GM12873 (cell line): ENCODE measurements at regions not wholly inside any gene's neighbourhood (a gene's known extent, or its start where the extent isn't known, plus 50 kb on each side); places are given as distances from the start of the nearest gene placed in this dataset.

Experiments
- TF ChIP-seq, protein P1 (sequence below): IDR thresholded peaks from 2 replicates; pipeline ENCODE4 v1.5.1; 2012; ENCODE audit warnings: low read depth, mild to moderate bottlenecking, moderate library complexity, low read length, control low read depth; ENCODE audit not compliant: insufficient read depth; ENCODE audit errors: missing control alignments

- TF ChIP-seq, protein P1, sequence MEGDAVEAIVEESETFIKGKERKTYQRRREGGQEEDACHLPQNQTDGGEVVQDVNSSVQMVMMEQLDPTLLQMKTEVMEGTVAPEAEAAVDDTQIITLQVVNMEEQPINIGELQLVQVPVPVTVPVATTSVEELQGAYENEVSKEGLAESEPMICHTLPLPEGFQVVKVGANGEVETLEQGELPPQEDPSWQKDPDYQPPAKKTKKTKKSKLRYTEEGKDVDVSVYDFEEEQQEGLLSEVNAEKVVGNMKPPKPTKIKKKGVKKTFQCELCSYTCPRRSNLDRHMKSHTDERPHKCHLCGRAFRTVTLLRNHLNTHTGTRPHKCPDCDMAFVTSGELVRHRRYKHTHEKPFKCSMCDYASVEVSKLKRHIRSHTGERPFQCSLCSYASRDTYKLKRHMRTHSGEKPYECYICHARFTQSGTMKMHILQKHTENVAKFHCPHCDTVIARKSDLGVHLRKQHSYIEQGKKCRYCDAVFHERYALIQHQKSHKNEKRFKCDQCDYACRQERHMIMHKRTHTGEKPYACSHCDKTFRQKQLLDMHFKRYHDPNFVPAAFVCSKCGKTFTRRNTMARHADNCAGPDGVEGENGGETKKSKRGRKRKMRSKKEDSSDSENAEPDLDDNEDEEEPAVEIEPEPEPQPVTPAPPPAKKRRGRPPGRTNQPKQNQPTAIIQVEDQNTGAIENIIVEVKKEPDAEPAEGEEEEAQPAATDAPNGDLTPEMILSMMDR, result no peak
Measured at GRCh38 chr2:152910970-152911369, 192.6 kb downstream of the ARL6IP6 start.

DNA sequence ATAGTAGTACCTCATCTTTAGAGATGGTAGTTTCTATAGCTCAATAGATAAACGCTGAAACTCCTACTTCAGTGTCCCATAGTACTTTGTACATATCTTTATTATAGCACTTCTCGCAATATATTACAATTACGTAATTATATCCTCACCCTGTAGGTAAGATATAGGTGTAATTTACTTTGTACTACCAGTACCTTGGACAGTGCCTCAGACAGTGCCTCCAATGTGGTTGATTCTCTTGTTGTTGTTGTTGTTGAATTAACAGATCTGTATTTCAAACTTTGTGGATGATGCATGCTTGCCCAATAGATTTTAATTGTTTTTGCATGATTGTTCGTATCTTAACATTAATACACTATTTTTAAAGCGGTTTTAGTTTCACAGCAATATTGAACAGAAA lies 188.6 kb downstream of the ARL6IP6 start:
- TF ChIP-seq, protein P1, result no peak

DNA sequence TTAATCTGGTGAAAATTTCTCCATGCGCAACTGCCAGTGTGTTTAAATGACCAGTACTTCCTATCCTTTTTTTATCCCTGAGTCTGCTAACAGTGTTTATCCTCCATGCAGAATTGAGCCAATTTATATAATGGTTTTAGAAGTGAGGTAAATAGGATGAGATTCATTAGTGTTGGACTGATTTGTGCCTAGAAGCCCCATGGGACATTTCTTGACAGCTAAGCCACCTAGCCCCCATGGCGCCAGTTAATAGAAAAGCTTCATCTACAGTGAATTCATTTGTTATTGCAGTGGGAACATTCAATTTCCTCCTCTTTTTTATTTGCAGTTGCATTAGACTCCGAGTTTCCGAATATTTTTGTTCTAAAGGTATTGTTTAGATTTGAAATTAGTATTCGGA lies 175.6 kb downstream of the ARL6IP6 start:
- TF ChIP-seq, protein P1, result no peak

DNA sequence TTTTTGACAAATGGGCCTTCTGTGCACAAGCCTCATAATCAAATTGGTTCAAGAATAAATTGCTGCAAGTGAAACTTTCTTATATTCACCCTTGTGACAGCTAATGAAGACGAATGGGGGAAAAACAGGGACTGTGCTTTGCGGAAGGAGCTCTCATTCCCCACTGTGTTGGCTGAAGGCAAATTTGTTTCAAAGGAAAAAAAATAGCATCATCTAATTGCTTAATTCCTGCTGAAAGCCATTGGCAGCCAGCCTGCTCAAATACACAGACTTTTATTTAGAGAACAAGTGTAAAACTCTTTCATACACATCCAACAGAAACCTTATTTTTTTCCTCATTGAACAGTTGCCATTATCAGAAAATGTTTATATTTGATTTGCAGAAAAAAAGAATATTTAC lies 172.3 kb downstream of the ARL6IP6 start:
- TF ChIP-seq, protein P1, result no peak

DNA sequence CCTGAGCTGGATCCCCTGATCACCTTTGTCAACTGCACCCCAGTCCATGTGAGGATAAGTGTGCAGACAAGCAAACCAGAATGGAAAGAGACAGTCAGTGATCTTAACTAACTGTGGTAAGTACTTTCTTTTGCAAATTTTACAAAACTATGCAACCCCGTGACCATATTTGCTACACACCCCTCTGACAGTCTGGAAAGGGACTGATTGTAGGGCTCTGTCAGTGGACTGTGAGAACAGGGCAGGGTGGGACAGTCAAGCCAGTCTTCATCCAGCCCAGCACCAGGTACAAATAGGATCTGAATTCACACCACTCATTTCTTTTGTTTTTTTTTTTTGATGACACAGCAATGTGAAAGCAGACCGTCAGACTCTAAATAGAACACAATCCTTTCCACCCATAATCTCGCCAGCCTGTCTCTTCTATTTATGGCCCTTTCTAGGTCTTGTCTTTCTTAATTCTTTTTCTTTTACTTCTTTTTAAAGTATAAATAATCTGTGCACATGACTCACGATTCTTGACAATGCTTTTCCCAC lies 165.6 kb downstream of the ARL6IP6 start:
- TF ChIP-seq, protein P1, result no peak

GRCh38 chr2:152881527-152881926 lies 163.1 kb downstream of the ARL6IP6 start:
- TF ChIP-seq, protein P1, result no peak

GRCh38 chr2:152879275-152879674 lies 160.9 kb downstream of the ARL6IP6 start:
- TF ChIP-seq, protein P1, result no peak
